ENCODE measurements at regions not wholly inside any gene's neighbourhood (a gene's known extent, or its start where the extent isn't known, plus 50 kb on each side); places are given as distances from the start of the nearest gene placed in this dataset.

DNA sequence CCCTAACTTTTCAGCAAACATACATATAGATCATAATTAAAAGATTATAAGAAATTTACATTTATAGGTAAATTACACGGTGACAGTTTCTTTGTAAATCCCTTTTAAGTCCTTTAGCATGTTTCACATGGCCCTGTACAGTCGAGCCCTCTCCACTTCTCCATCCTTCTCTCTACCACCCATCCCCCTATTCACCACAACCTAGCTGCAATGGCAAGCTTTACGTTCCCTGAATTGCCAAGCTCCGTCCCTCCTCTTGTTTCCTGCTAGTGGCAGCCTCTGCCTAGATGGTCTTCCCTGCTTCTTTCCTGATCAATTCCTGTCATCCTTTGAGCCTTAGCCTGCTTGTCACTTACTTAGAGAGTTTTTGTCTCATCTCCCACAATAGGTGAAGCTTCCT, 116.2 kb downstream of the TMA16 start:
- no peak for TF ChIP-seq POLR2A (IDR thresholded peaks at IDR 0.05)
- TF ChIP-seq, protein P1, sequence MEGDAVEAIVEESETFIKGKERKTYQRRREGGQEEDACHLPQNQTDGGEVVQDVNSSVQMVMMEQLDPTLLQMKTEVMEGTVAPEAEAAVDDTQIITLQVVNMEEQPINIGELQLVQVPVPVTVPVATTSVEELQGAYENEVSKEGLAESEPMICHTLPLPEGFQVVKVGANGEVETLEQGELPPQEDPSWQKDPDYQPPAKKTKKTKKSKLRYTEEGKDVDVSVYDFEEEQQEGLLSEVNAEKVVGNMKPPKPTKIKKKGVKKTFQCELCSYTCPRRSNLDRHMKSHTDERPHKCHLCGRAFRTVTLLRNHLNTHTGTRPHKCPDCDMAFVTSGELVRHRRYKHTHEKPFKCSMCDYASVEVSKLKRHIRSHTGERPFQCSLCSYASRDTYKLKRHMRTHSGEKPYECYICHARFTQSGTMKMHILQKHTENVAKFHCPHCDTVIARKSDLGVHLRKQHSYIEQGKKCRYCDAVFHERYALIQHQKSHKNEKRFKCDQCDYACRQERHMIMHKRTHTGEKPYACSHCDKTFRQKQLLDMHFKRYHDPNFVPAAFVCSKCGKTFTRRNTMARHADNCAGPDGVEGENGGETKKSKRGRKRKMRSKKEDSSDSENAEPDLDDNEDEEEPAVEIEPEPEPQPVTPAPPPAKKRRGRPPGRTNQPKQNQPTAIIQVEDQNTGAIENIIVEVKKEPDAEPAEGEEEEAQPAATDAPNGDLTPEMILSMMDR (IDR thresholded peaks at IDR 0.05), result no peak
